Calu3 (cell line): ENCODE measurements at regions not wholly inside any gene's neighbourhood (a gene's known extent, or its start where the extent isn't known, plus 50 kb on each side); places are given as distances from the start of the nearest gene placed in this dataset.

Source experiments
- BruUV-seq: library from RNA; stranded (reverse); fragments of 400-500 nt; replicated peaks from 2 replicates; lab custom pipeline; 2021; lab: Mats Ljungman, UMichigan
- CTCF ChIA-PET: fragments of 300-600 bp; sonication (Branson Sonifier 250); formaldehyde crosslinking; loops from one replicate; lab custom pipeline; 2022; ENCODE audit warnings: antibody characterized with exemption; lab: Charles Lee
- DNase-seq: peaks from one replicate; pipeline ENCODE4 v3.0.0; 2022
- H3K27ac Mint-ChIP-seq: one replicate; pipeline ENCODE4 v1.8.0; 2022; ENCODE audit warnings: mixed read lengths; ENCODE audit not compliant: unreplicated experiment
- H3K27me3 Mint-ChIP-seq: one replicate; pipeline ENCODE4 v1.8.0; 2022; ENCODE audit warnings: mixed read lengths; ENCODE audit not compliant: unreplicated experiment
- H3K36me3 Mint-ChIP-seq: one replicate; pipeline ENCODE4 v1.8.0; 2022; ENCODE audit warnings: mild to moderate bottlenecking, moderate library complexity, mixed read lengths; ENCODE audit not compliant: insufficient read depth, unreplicated experiment
- H3K4me1 Mint-ChIP-seq: one replicate; pipeline ENCODE4 v1.8.0; 2022; ENCODE audit warnings: mild to moderate bottlenecking, low read depth, mixed read lengths; ENCODE audit not compliant: unreplicated experiment
- H3K4me3 Mint-ChIP-seq: one replicate; pipeline ENCODE4 v1.8.0; 2022; ENCODE audit warnings: mild to moderate bottlenecking, low read depth, moderate library complexity, mixed read lengths; ENCODE audit not compliant: unreplicated experiment
- H3K9me3 Mint-ChIP-seq: one replicate; pipeline ENCODE4 v1.8.0; 2022; ENCODE audit warnings: low read depth, mixed read lengths; ENCODE audit not compliant: unreplicated experiment
- intact Hi-C: fragments of 100-400 bp; cut with micrococcal nuclease; formaldehyde crosslinking; loops from one replicate; pipeline ENCODE4 v1.10.0; 2022; ENCODE audit not compliant: unreplicated experiment
- TF ChIP-seq, protein P1 (sequence below): fragments of 200-600 bp; IDR thresholded peaks from one replicate; pipeline ENCODE4 v1.8.0; 2022; ENCODE audit warnings: antibody characterized with exemption; ENCODE audit not compliant: unreplicated experiment

DNA sequence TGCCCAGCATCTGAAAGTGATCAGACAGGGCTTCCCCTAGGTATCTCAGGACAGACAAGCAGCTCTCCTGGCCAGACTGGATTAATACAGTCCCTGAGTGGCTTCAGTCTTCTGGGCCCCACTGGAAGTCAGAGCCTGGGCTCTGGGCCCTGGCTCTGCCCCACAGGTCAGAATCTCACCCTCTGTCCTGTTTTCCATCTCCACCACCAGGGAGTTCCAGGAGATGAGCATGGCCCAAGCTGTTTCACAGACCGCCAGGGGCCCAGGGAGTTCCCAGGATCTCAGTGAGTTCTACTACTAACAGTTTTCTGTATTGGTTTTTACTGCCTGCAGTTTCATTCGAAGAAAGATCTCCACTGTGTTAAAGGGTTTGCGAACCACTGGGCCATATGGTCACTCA, 131.5 kb downstream of the MEX3B start:
- Mint-ChIP-seq H3K4me3 (no peak overlapping the region), H3K36me3 (no peaks in the 10 kb centered on the region), H3K27me3 (no peaks in the 10 kb centered on the region), H3K4me1 (no peaks in the 10 kb centered on the region), H3K27ac (no peak overlapping the region), H3K9me3 (peaks cover 9% of the 10 kb centered on the region)
- CTCF ChIA-PET = interaction anchor here (0.6 kb wide), 1 partner anchor 593 kb away, joined by 4 read pairs; no protein-coding TSS in a partner anchor
- intact Hi-C loops = no loop called here
- no peak for DNase-seq
- no TSS peak for BruUV-seq
- TF ChIP-seq, protein P1, sequence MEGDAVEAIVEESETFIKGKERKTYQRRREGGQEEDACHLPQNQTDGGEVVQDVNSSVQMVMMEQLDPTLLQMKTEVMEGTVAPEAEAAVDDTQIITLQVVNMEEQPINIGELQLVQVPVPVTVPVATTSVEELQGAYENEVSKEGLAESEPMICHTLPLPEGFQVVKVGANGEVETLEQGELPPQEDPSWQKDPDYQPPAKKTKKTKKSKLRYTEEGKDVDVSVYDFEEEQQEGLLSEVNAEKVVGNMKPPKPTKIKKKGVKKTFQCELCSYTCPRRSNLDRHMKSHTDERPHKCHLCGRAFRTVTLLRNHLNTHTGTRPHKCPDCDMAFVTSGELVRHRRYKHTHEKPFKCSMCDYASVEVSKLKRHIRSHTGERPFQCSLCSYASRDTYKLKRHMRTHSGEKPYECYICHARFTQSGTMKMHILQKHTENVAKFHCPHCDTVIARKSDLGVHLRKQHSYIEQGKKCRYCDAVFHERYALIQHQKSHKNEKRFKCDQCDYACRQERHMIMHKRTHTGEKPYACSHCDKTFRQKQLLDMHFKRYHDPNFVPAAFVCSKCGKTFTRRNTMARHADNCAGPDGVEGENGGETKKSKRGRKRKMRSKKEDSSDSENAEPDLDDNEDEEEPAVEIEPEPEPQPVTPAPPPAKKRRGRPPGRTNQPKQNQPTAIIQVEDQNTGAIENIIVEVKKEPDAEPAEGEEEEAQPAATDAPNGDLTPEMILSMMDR = no peak

DNA sequence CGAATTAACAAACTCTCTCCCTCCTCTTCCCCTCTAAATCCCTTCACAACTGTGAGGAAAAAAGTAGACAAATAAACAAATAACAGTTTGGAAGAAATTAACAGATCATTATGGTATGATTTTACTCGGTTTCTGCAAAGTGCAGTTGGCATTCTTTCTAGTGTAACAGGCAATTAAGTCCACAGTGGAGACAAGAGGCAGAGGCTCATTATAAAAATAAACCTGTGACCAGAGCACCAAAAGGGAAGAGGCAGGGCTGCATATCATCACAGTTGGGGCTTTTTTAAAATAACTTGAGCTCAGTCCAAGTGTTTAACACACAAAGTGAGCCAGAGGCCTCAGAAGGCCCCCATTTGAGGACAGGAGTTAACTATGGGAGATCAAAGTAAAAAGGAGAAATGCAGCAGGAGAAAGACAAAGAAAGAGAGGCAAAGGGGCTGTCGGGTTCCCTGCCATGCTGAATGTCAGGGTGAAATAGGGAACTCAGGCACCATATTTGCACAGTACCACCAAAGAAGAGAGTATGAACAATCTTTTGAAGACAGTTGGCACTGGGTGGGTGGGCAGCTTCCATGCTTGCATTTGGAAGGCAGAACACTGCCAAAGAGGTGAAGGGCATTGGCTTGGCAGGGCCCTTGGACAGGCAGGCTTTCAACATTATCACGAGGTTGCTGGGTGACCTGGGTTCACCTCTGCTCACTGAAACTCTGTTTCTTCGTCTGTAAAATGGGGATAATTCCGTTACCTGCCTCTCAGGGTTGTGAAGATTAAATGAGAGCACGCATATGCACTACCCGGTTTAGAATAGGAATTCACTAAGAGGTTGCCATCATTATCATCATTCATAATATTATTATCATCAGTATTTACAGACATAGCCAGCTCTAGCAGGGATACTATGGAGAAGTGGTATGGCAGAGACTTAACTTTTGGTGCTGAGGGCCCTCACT, 134.5 kb downstream of the MEX3B start:
- H3K4me1 Mint-ChIP-seq = no peaks in the 10 kb centered on the region
- TF ChIP-seq, protein P1 = no peak
- CTCF ChIA-PET = no interaction called here
- H3K27ac Mint-ChIP-seq = no peak overlapping the region
- BruUV-seq = no TSS peak
- intact Hi-C loops = no loop called here
- H3K27me3 Mint-ChIP-seq = peaks cover 9% of the 10 kb centered on the region
- no peaks in the 10 kb centered on the region for H3K36me3 Mint-ChIP-seq
- no peaks in the 10 kb centered on the region for H3K9me3 Mint-ChIP-seq
- DNase-seq = no peak
- no peak overlapping the region for H3K4me3 Mint-ChIP-seq

- no TSS peak for BruUV-seq
- DNase-seq = no peak
- TF ChIP-seq, protein P1 = no peak
- Mint-ChIP-seq H3K9me3 (peaks cover 2% of the 10 kb centered on the region), H3K36me3 (no peaks in the 10 kb centered on the region), H3K27me3 (peaks cover 17% of the 10 kb centered on the region), H3K4me1 (no peaks in the 10 kb centered on the region), H3K4me3 (no peak overlapping the region), H3K27ac (no peak overlapping the region)
- CTCF ChIA-PET = no interaction called here
- intact Hi-C loops = no loop called here
Observed at GRCh38 chr15:81910355-81911021, 135.3 kb downstream of the MEX3B start.

DNA sequence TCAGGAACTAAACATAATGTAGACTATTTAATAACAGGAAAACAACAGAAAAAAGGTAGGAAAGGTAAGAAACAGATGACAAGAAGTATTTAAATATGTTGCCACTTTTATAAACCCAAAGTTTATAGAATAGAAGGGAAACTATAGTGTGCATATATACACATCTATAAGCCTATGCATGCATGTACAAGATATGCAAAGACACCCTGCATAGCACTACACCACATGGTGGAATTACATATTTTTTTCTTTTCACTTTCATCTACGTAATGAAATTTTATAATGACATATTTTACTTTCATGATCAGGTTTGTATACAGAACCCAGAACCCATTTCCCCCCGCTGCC, 136.8 kb downstream of the MEX3B start:
- no TSS peak for BruUV-seq
- Mint-ChIP-seq H3K9me3 (peaks cover 2% of the 10 kb centered on the region), H3K4me3 (no peak overlapping the region), H3K27me3 (peaks cover 18% of the 10 kb centered on the region), H3K36me3 (no peaks in the 10 kb centered on the region), H3K27ac (no peak overlapping the region), H3K4me1 (no peaks in the 10 kb centered on the region)
- intact Hi-C loops = no loop called here
- TF ChIP-seq, protein P1 = no peak
- no peak for DNase-seq
- CTCF ChIA-PET = no interaction called here
